RWPE1 (cell line): ENCODE measurements at regions not wholly inside any gene's neighbourhood (a gene's known extent, or its start where the extent isn't known, plus 50 kb on each side); places are given as distances from the start of the nearest gene placed in this dataset.
"Not testable (repeated sequence)": the region's sequence is repeated elsewhere in the genome, so short reads cannot be mapped to it uniquely, and the experiment has no call there.

Experiments
- CTCF ChIA-PET: fragments of 350-600 bp; sonication (Branson Sonifier 250); formaldehyde crosslinking; extraction: SDS; loops from one replicate; lab custom pipeline; 2021; lab: Yijun Ruan, JAX
- POLR2A ChIA-PET: fragments of 400-600 bp; formaldehyde crosslinking; extraction: SDS; loops from one replicate; lab custom pipeline; 2020; ENCODE audit warnings: antibody characterized with exemption; ENCODE audit not compliant: low non-redundant PET; lab: Yijun Ruan, JAX
- DNase-seq: peaks from one replicate; pipeline ENCODE4 v3.0.0; 2012; ENCODE audit warnings: low spot score
- H3K27ac ChIP-seq: fragments of 450-650 bp; 2 replicates; pipeline ENCODE4 v1.5.1; 2017
- TF ChIP-seq, protein P1 (sequence below): fragments of 450-650 bp; conservative IDR thresholded peaks from 2 replicates; pipeline ENCODE4 v1.5.1; 2017; ENCODE audit warnings: low read depth, mild to moderate bottlenecking

DNA sequence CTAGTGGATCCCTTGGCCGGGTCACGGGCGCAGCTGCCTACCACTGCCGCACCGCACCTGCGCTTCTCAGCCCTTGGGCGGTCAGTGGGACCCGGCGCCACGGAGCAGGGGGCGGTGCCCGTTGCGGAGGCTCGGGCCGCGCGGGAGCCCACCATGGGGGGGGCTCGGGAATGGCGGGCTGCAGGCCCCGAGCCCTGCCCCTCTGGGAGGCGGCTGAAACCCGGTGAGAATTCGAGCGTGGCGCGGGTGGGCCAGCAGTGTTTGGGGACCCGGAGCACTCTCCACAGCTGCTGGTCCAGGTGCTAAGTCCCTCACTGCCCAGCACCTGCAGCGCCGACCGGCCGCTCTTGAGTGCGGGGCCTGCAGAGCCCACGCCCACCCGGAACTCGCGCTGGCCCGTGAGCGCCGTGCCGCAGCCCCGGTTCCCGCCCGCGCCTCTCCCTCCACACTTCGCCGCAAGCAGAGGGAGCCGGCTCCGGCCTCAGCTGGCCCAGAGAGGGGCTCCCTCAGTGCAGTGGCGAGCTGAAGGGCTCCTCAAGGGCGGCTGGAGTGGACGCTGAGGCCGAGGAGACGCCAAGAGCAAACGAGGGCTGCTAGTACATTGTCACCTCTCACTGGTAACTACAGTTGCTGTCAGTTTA, 120.5 kb upstream of the TMEM170B start:
- POLR2A ChIA-PET: no interaction called here
- no peak overlapping the region for H3K27ac ChIP-seq
- no peak for DNase-seq
- CTCF ChIA-PET: interaction anchor here (0.6 kb wide), 1 partner anchor 37 kb away, joined by 3 read pairs; no protein-coding TSS in a partner anchor
- TF ChIP-seq, protein P1, sequence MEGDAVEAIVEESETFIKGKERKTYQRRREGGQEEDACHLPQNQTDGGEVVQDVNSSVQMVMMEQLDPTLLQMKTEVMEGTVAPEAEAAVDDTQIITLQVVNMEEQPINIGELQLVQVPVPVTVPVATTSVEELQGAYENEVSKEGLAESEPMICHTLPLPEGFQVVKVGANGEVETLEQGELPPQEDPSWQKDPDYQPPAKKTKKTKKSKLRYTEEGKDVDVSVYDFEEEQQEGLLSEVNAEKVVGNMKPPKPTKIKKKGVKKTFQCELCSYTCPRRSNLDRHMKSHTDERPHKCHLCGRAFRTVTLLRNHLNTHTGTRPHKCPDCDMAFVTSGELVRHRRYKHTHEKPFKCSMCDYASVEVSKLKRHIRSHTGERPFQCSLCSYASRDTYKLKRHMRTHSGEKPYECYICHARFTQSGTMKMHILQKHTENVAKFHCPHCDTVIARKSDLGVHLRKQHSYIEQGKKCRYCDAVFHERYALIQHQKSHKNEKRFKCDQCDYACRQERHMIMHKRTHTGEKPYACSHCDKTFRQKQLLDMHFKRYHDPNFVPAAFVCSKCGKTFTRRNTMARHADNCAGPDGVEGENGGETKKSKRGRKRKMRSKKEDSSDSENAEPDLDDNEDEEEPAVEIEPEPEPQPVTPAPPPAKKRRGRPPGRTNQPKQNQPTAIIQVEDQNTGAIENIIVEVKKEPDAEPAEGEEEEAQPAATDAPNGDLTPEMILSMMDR: no peak

DNA sequence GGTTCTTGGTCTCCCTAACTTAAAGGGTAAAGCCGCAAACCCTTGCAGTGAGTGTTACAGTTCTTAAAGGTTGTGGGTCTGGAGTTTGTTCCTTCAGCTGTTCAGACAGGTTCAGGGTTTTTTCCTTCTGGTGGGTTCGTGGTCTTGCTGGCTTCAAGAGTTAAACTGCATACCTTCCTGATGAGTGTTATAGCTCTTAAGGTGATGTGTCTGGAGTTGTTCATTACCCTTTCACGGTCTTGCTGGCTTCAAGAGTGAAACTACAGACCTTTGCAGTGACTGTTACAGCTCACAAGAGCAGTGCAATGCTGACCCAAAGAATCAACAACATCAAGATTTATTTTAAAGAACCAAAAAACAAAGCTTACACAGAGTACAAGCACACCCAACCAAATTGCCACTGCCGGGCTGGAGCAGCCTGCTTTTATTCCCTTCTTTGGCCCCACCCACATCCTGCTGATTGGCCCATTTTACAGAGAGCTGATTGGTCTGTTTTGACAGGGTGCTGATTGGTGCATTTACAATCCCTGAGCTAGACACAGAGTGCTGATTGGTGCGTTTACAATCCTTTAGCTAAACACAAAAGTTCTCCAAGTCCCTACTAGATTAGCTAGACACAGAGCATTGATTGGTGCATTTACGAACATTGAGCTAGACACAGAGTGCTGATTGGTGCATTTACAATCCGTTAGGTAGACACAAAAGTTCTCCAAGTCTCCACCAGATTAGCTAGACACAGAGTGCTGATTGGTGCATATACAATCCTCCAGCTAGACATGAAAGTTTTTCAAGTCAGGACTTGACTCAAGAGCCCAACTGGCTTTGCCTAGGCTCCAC, 121.2 kb upstream of the TMEM170B start:
- DNase-seq, H3K27ac ChIP-seq, POLR2A ChIA-PET, CTCF ChIA-PET: not testable (repeated sequence)

DNA sequence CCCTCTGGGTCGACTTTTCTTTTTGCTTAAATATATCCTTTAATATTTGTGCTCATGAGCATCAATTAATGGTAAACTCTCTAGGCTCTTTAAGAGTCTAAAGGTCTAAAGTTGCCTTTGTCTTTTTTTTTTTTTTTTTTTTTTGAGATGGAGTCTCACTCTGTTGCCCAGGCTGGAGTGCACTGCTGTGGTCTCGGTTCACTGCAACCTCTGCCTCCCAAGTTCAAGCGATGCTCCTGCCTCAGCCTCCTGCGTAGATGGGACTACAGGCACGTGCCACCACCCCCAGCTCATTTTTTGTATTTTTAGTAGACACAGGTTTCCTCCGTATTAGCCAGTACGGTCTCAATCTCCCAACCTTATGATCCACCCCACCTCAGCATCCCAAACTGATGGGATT, 122.0 kb upstream of the TMEM170B start:
- H3K27ac ChIP-seq: no peak overlapping the region
- ChIA-PET POLR2A (no interaction called here), CTCF (no interaction called here)
- TF ChIP-seq, protein P1: no peak
- DNase-seq: no peak

DNA sequence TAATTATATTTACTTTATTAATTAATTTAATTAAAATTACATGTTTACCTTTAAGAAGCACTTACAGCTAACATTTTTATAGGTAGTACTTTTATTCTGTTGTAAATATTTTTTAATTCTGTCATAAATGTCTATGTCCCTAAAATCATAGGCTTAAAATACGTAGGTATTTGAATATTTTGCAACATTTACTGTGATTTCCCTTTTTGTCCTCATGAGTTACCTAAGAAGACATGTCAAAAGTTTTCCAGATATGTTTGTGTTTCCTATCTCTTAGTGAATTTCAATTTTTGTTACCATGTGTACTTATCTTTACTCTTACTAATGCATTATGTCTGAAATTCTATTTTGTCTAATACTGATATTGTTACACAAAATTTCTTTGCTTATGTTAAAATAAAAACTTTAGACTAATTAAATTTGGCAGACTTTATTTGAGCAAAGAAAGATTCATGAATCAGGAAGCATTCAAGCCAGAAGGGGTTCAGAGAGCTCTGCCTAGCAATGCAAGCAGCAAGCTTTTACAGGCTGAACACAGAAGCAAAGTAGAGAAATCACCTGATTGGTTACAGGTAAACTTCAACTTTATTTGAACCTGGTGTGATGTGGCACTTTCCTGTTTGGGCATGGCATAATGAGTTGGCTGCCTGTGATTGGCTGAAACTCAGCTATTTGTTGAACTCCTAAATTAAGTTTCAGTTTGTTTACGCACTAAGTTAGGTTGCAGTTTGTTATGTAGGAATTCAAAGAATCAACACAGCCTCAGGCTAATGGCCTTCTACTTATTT, 123.2 kb upstream of the TMEM170B start:
- POLR2A ChIA-PET: no interaction called here
- peak; percentile 66 for DNase-seq
- CTCF ChIA-PET: no interaction called here
- H3K27ac ChIP-seq: no peak overlapping the region
- TF ChIP-seq, protein P1: no peak

DNA sequence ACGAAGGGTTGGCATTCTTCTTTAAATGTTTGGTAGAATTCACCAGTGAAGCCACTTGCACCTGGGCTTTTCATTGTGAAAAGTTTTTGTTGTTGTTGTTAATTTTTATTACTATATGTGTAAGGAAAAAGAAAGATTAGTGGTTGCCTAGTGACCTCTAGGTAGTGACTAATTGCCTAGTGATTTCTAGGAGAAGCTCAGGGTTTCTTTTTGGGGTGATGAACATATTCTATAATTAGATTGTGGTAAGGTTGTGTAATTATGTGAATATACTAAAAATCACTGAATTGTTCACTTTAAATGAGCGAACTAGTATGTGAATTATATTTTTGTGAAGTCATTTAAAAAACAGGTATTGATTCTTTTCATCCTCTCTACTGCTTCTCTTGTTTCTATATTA, 123.8 kb upstream of the TMEM170B start:
- DNase-seq: no peak
- TF ChIP-seq, protein P1: no peak
- CTCF ChIA-PET: no interaction called here
- POLR2A ChIA-PET: no interaction called here
- H3K27ac ChIP-seq: no peak overlapping the region

DNA sequence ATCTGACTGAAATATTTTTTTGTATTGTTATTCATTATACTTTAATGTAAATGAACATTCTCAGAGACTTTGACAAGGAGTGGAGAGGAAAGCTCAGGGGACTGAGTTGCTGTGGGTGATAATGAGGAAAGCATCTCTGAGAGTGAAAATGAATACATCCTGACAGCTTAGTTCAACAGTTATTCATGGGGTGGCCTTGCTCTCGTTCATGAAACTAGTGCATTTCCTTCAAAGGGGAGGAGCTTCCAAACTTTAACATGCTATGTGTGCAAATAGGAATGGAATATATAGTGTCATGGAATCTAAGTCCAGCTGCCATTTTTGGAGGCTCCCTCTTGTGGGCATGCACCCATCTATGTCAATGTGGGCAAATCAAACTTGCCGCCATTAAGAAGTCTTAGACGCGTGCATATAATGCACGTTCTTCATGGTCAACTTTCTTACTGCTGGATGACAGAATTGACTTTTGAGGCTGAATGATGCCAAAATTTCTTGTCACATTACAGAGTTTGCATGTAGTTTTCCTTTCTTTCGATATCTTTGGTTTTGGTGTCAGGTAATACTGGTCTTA, 124.3 kb upstream of the TMEM170B start:
- CTCF ChIA-PET: no interaction called here
- TF ChIP-seq, protein P1: no peak
- no peak for DNase-seq
- H3K27ac ChIP-seq: no peak overlapping the region
- POLR2A ChIA-PET: no interaction called here
